Stimulated activated naive B cell treated with anti-CD40 and anti-IgM and Interleukin-4, amounts not matched to agents 10 μg/mL and 1 μg/mL and 100 μg/mL, for 72 hours (primary cell): ENCODE measurements at regions not wholly inside any gene's neighbourhood (a gene's known extent, or its start where the extent isn't known, plus 50 kb on each side); places are given as distances from the start of the nearest gene placed in this dataset.
"Not testable (repeated sequence)": the region's sequence is repeated elsewhere in the genome, so short reads cannot be mapped to it uniquely, and the experiment has no call there.

Source experiments
- ATAC-seq, 2 donors: fragments of 150-1000 bp; cut with Tn5 transposase; replicated peaks; 2 replicates each; pipeline ENCODE4 v1.10.0; 2021; ENCODE audit warnings: moderate library complexity in 1 of 2
- DNase-seq: peaks from one replicate; pipeline ENCODE4 v3.0.0; 2021
- H3K27ac Mint-ChIP-seq: one replicate; pipeline ENCODE4 v1.8.0; 2022; ENCODE audit warnings: mild to moderate bottlenecking, mixed read lengths
- H3K27me3 Mint-ChIP-seq, 2 donors: one replicate each; pipeline ENCODE4 v1.8.0; 2022; ENCODE audit warnings: mixed read lengths in 2 of 2
- H3K36me3 Mint-ChIP-seq, 2 donors: one replicate each; pipeline ENCODE4 v1.8.0; 2022; ENCODE audit warnings: mixed read lengths in 2 of 2, mild to moderate bottlenecking in 1 of 2
- H3K4me1 Mint-ChIP-seq, 2 donors: one replicate each; pipeline ENCODE4 v1.8.0; 2022; ENCODE audit warnings: mixed read lengths in 2 of 2, mild to moderate bottlenecking in 1 of 2
- H3K4me3 Mint-ChIP-seq, 2 donors: one replicate each; pipeline ENCODE4 v1.8.0; 2022; ENCODE audit warnings: mild to moderate bottlenecking in 2 of 2, mixed read lengths in 2 of 2, moderate library complexity in 1 of 2
- H3K9me3 Mint-ChIP-seq, 2 donors: one replicate each; pipeline ENCODE4 v1.8.0; 2022; ENCODE audit warnings: mixed read lengths in 2 of 2, mild to moderate bottlenecking in 1 of 2

DNA sequence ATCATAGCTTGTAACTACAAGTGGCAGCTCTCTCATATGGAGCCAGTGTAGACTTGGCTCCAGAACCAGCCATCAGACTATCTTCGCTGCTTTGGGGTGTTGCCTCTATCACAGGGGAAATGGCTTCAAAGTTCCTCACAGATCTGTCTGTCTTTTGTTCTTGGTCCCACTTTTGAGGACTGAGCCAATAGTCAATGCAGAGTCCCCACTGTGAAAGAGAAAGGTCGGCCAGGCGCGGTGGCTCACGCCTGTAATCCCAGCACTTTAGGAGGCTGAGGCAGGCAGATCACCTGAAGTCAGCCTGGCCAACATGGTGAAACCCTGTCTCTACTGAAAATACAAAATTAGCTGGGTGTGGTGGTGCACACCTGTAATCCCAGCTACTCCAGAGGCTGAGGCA, 86.9 kb upstream of the FZD7 start:
- not testable (repeated sequence) for H3K27me3 Mint-ChIP-seq, DNase-seq

DNA sequence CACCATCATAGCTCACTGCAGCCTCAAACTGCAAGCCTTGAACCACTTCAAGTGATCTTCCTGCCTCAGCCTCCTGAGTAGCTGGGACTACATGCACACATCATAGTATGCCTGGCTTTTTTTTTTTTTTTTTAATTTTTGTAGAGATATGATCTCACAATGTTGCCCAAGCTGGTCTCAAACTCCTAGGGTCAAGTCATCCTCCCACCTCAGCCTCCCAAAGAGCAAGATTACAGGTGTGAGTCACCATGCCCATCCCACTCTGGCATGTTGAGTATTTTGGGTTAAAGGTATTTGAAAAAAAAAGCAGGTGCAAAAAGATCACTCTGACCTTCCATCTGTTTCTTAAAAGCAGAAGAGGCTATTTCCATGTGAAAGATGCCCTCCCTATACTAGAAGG, 86.4 kb upstream of the FZD7 start:
- no peak for DNase-seq
- Mint-ChIP-seq H3K9me3 (peaks cover 0 to 2% of the 10 kb centered on the region in 2 donors), H3K27ac (no peak overlapping the region), H3K4me1 (no peaks in the 10 kb centered on the region), H3K27me3 (peaks cover 0 to 4% of the 10 kb centered on the region in 2 donors), H3K4me3 (no peak overlapping the region), H3K36me3 (no peaks in the 10 kb centered on the region)
- no peak for ATAC-seq

More for the DNA sequence above, 86.9 kb upstream of the FZD7 start:
- H3K9me3 Mint-ChIP-seq, H3K27ac Mint-ChIP-seq, H3K36me3 Mint-ChIP-seq, H3K4me3 Mint-ChIP-seq, ATAC-seq, H3K4me1 Mint-ChIP-seq: not testable (repeated sequence)

DNA sequence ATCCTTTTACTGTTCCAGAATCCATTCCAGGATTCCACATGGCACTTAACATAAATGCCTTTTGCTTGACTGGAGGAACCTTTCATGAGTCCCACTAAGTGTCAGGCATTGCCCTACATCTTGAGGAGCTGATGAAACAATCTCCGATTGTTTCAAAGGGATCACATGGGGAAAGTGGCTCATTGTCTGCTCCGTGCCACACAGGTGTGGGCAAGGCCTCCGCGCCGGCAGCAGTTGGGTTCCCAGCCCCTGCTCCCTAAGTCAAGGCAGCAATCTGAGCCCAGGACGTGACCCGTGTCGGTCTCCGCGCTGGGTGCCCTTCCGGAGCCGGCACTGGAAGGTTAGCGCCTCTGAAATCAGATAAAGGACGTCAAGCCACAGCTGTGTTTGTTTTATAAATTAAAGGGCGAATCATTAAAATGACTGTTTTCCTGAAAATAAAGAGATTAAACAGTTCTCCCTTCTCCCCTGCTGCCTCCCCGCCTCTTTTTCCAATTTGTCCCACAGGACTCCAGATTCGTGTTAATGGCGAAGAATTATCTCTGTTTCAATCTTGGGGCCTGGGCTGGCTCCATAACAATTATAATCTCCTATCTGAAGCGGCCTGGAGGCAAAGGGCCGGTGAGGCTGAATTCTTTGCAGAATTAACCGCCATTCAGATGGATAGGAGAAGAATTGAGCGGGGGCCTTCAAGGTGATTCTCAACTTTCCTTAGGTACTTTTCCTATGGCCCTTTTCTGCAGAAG, 84.3 kb upstream of the FZD7 start:
- ATAC-seq = no peak
- Mint-ChIP-seq H3K27ac (no peak overlapping the region), H3K9me3 (no peaks in the 10 kb centered on the region), H3K4me1 (no peaks in the 10 kb centered on the region), H3K4me3 (no peak overlapping the region), H3K36me3 (no peaks in the 10 kb centered on the region), H3K27me3 (peaks cover 4% of the 10 kb centered on the region in 2 donors)
- no peak for DNase-seq

DNA sequence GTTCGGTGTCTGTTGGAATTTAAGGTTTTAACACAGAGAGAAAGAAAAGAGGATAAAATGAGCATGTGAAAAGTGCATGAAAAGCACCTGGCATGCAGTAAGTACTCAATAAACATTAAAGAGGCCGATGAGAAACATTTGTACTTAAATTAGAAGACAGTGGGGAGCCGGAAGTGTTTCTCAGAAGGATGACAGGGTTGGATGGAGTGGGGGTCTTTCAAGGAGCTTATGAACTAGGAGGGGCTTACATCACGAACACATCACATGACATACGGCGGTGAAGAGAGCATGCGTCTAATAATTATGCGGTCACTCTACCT, 83.8 kb upstream of the FZD7 start:
- no peak overlapping the region for H3K4me3 Mint-ChIP-seq
- no peaks in the 10 kb centered on the region for H3K36me3 Mint-ChIP-seq
- H3K27me3 Mint-ChIP-seq = peaks cover 4% of the 10 kb centered on the region in 2 donors
- no peak for DNase-seq
- no peak for ATAC-seq
- H3K27ac Mint-ChIP-seq = no peak overlapping the region
- H3K9me3 Mint-ChIP-seq = no peaks in the 10 kb centered on the region
- H3K4me1 Mint-ChIP-seq = no peaks in the 10 kb centered on the region

DNA sequence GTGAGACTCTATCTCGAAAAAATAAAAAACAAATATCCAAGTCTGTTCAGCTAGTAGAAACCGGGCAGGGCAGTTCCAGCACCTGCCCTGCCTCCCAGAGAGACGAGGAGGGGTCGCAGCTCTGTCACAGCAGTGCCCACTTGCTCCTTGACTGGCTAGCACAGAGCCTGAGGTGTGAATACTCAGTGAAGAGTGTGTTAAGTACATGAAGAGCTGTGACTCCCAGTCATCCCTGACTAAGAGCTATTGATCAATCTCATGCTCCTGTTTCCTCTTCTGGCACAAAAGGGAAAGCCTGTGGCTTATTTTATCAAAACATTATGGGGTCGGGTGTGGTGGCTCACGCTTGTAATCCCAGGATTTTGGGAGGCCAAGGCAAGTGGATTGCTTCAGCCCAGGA, 83.0 kb upstream of the FZD7 start:
- no peaks in the 10 kb centered on the region for H3K36me3 Mint-ChIP-seq
- peaks cover 4 to 11% of the 10 kb centered on the region in 2 donors for H3K27me3 Mint-ChIP-seq
- no peaks in the 10 kb centered on the region for H3K9me3 Mint-ChIP-seq
- no peak for DNase-seq
- no peaks in the 10 kb centered on the region for H3K4me1 Mint-ChIP-seq
- no peak for ATAC-seq
- H3K27ac Mint-ChIP-seq = no peak overlapping the region
- no peak overlapping the region for H3K4me3 Mint-ChIP-seq

DNA sequence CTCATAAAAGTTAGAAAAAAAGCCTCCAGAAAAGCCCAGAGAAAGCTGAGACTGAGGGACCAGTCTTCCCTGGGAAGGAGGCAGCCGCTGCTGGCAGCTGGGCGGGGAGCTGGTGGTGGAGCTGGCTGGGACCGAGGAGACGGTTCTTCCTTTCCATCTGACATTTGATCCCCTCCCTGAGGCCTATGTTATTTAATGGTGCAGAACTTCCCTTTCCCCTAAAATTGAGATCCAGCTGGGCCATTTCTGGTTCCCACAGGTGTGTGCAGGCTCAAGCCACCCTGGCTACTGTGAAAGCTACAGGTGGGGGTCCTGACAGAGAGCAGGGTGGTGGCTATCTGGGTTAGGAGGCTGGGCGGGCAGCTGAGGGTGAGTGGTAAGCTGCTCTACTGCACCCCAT, 81.5 kb upstream of the FZD7 start:
- H3K9me3 Mint-ChIP-seq = no peaks in the 10 kb centered on the region
- H3K4me1 Mint-ChIP-seq = no peaks in the 10 kb centered on the region
- no peak overlapping the region for H3K4me3 Mint-ChIP-seq
- H3K27ac Mint-ChIP-seq = no peak overlapping the region
- ATAC-seq = no peak
- H3K27me3 Mint-ChIP-seq = peaks cover 14 to 26% of the 10 kb centered on the region in 2 donors
- no peak for DNase-seq
- no peaks in the 10 kb centered on the region for H3K36me3 Mint-ChIP-seq

DNA sequence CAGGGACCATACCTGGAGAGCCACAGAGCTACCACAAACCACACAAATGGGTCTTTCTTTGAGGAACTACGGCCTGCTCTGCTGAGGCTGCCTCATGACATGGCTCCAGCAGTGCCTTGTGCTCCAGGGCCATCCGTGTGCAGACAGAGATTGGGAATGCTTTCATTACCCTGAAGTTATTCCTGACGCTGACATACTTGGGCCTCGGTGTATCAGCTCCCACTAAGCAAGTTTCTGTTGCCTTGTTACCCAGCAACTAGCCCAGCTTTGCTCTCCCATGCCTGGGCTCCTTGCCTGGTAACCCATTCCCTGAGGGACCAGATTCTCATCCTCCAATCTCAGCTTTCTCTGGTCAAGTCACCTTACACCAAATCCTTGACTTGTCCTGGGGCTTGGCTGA, 80.3 kb upstream of the FZD7 start:
- peaks cover 14 to 26% of the 10 kb centered on the region in 2 donors for H3K27me3 Mint-ChIP-seq
- no peaks in the 10 kb centered on the region for H3K36me3 Mint-ChIP-seq
- no peaks in the 10 kb centered on the region for H3K4me1 Mint-ChIP-seq
- no peaks in the 10 kb centered on the region for H3K9me3 Mint-ChIP-seq
- DNase-seq = no peak
- no peak overlapping the region for H3K4me3 Mint-ChIP-seq
- H3K27ac Mint-ChIP-seq = no peak overlapping the region
- ATAC-seq = no peak

DNA sequence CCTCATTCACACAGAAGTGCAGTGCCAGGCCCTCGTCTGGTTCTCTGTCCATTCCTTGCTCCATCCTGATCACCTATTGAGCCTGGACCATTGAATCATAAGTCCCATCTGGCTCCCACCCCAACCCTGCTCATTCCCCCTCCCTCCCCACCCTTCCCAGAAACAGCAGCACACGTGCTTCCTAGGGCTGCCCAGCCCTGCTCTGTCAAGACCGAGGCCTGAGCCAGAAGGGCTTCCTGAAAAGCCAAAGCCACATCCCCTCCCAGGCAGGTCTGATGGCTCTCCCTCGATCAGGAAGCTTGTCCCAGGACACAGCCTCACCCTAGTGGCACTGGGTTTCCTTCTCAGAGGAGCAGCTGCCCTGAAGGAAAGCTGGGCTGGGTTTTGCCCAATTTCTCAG, 79.8 kb upstream of the FZD7 start:
- ATAC-seq (no peak), DNase-seq (no peak)
- H3K9me3 Mint-ChIP-seq = no peaks in the 10 kb centered on the region
- H3K27me3 Mint-ChIP-seq = peaks cover 14 to 26% of the 10 kb centered on the region in 2 donors
- H3K27ac Mint-ChIP-seq = no peak overlapping the region
- H3K4me3 Mint-ChIP-seq = no peak overlapping the region
- no peaks in the 10 kb centered on the region for H3K36me3 Mint-ChIP-seq
- H3K4me1 Mint-ChIP-seq = no peaks in the 10 kb centered on the region

DNA sequence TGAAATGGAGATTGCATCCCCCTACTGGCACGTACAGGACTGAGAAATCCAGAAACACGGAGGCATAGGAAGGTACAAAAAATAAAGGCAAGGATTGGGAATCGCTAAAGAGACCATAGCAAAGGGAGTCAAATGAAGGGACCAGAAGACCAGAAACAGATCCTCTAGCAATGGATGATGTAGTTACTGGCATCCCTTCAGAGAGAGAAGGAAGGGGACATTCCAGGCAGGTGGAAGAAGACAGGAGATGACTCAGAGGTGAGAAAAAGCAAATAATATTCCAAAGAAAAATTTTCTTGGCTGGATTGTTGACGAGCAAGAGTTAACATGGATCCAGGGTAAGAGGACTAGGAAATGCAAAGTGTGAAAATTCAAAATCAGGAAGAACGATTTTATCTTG, 78.4 kb upstream of the FZD7 start:
- DNase-seq (no peak), ATAC-seq (no peak)
- H3K4me3 Mint-ChIP-seq = no peak overlapping the region
- H3K36me3 Mint-ChIP-seq = no peaks in the 10 kb centered on the region
- H3K4me1 Mint-ChIP-seq = no peaks in the 10 kb centered on the region
- H3K9me3 Mint-ChIP-seq = no peaks in the 10 kb centered on the region
- H3K27me3 Mint-ChIP-seq = peaks cover 14 to 26% of the 10 kb centered on the region in 2 donors
- no peak overlapping the region for H3K27ac Mint-ChIP-seq

DNA sequence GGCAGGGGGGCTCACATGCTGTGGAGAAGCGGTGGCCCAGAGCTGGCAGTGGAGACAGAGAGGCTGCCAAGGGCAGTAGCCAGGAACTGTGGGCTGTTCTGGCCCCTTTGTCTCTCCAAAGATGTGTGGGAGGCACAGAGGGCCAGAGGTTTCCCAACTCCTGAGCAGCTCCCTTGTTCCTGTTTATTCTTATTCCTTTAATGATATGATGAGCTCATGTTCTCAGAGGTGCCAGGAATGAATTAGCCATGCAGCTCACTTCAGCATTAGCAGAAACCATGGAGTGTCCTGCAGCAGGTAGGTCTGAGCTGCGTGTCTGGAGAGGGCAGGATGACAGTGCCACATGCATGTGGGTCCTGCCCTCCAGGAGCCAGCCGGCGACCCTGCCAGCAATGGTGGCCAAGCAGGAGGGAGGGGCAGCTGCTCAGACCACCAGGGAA, 77.9 kb upstream of the FZD7 start:
- no peaks in the 10 kb centered on the region for H3K9me3 Mint-ChIP-seq
- ATAC-seq = no peak
- H3K4me1 Mint-ChIP-seq = peaks cover 0 to under 1% of the 10 kb centered on the region in 2 donors
- H3K27ac Mint-ChIP-seq = no peak overlapping the region
- H3K27me3 Mint-ChIP-seq = peaks cover 14 to 26% of the 10 kb centered on the region in 2 donors
- no peak for DNase-seq
- no peaks in the 10 kb centered on the region for H3K36me3 Mint-ChIP-seq
- H3K4me3 Mint-ChIP-seq = no peak overlapping the region

DNA sequence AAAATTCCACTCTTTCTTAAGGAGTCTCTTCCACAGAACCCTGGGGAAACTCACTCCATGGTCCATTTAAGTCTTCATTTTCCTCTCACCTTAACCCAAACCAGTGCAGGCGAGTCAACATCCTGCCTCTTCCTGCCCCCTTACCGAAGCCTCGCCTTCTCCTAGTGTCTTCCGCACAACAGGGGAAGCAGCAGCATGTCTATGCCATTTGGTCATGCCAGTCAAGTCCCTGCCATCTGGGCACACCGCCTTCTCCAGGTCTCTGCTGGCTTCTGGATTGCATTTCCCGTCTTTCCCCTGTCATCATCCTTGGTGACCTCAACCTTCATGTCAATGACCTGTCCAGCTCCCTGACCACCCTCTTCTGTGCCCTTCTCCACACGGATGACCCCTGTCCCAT, 77.3 kb upstream of the FZD7 start:
- ATAC-seq (no peak), DNase-seq (no peak)
- Mint-ChIP-seq H3K27me3 (peaks cover 14 to 26% of the 10 kb centered on the region in 2 donors), H3K27ac (no peak overlapping the region), H3K9me3 (no peaks in the 10 kb centered on the region), H3K36me3 (no peaks in the 10 kb centered on the region), H3K4me3 (no peak overlapping the region), H3K4me1 (peaks cover 5 to 7% of the 10 kb centered on the region in 2 donors)

DNA sequence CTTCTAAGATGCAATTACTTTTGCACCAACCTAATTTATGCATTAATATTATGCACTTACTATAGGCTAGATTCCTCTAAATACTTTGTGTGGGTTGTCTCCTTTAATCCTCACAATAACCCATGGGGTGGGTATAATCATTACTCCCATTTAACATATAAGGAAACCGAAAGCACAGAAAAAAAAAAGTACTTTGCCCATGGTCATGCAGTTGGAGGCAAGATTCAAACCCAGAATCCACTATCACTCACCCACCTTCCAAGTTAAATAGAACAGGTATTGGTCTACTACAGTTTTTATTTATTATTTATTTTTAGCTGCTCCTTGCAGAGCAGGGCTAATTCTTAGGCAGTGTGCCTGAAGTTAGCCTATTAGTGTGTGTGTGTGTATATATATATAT, 76.6 kb upstream of the FZD7 start:
- Mint-ChIP-seq H3K27ac (no peak overlapping the region), H3K9me3 (no peaks in the 10 kb centered on the region), H3K36me3 (no peaks in the 10 kb centered on the region), H3K4me3 (no peak overlapping the region), H3K4me1 (peaks cover 7 to 9% of the 10 kb centered on the region in 2 donors), H3K27me3 (peaks cover 14 to 26% of the 10 kb centered on the region in 2 donors)
- ATAC-seq (no peak), DNase-seq (no peak)

DNA sequence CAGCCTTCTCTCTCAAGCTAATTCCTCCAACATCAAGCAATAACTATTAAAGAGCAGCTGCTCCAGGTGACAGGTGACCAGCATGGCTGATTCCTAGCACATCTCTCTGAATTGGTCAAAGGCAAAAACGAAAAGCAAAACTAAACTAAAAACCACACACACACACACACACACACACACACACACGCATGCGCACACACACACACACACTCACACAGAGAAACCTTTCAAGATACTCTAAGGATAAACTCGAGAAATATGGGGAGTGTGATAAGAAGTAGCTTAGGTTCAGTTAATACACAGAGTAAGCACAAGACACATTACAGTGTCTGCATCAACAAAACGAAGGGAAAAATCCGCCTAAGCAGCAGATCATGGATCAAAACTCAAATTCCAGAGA, 74.5 kb upstream of the FZD7 start:
- no peak for DNase-seq
- Mint-ChIP-seq H3K9me3 (no peaks in the 10 kb centered on the region), H3K36me3 (no peaks in the 10 kb centered on the region), H3K4me3 (no peak overlapping the region), H3K27ac (no peak overlapping the region), H3K27me3 (peaks cover 10 to 22% of the 10 kb centered on the region in 2 donors), H3K4me1 (peaks cover 7 to 9% of the 10 kb centered on the region in 2 donors)
- no peak for ATAC-seq

DNA sequence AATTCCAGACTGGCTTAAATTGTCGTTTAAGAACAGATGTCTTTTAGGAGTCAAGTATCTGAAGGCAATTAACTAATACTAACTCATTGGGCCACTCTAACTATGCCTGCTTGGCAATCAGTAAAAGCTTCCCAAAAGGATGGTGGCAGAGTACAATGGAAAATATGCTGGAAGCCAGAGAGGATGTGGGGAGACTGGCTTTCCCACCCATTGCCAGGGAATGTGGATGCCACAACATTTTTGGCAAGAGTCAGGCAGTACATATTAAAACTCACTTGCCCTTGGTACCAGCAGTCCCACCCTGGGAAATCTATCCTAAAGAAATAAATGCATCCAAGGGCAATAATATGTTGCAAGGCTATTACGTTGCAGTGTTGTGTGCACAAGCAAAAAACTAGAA, 74.0 kb upstream of the FZD7 start:
- no peaks in the 10 kb centered on the region for H3K36me3 Mint-ChIP-seq
- H3K4me3 Mint-ChIP-seq = no peak overlapping the region
- peaks cover 10 to 22% of the 10 kb centered on the region in 2 donors for H3K27me3 Mint-ChIP-seq
- H3K27ac Mint-ChIP-seq = no peak overlapping the region
- no peak for ATAC-seq
- no peaks in the 10 kb centered on the region for H3K9me3 Mint-ChIP-seq
- DNase-seq = no peak
- H3K4me1 Mint-ChIP-seq = peaks cover 7 to 9% of the 10 kb centered on the region in 2 donors

DNA sequence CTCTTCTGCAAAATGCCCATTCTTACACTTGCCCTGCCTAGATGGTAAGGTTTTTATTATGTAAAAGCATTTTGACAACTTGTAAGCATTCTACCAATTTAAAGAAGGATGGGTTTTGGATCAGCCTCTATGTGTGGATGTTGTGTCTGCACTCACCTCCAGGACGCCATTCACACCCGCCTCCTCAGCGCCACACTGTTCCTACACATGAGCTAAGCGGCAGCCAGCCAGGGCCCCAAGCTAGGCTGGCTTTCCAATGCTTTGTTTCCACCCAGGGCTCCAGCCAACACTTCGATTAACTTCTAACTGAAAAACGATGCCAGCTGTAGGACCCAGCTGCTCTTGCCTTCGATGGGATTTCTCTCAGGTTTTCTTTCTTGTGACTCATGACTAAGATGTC, 73.3 kb upstream of the FZD7 start:
- H3K9me3 Mint-ChIP-seq = no peaks in the 10 kb centered on the region
- no peak overlapping the region for H3K27ac Mint-ChIP-seq
- peaks cover 7 to 9% of the 10 kb centered on the region in 2 donors for H3K4me1 Mint-ChIP-seq
- ATAC-seq (no peak), DNase-seq (no peak)
- no peaks in the 10 kb centered on the region for H3K36me3 Mint-ChIP-seq
- no peak overlapping the region for H3K4me3 Mint-ChIP-seq
- peaks cover 10 to 18% of the 10 kb centered on the region in 2 donors for H3K27me3 Mint-ChIP-seq
